ENCODE measurements at regions not wholly inside any gene's neighbourhood (a gene's known extent, or its start where the extent isn't known, plus 50 kb on each side); places are given as distances from the start of the nearest gene placed in this dataset.

- Mint-ChIP-seq H3K4me3 (no peak overlapping the region), H3K27me3 (ENCODE audit: low read depth) (no peaks in the 10 kb centered on the region), H3K4me1 (peaks cover under 1% of the 10 kb centered on the region), H3K36me3 (ENCODE audit: low read depth) (no peaks in the 10 kb centered on the region), H3K9me3 (peaks cover 2% of the 10 kb centered on the region), H3K27ac (ENCODE audit: unreplicated experiment) (peak overlapping the region; percentile 88)
- no peak for DNase-seq (ENCODE audit: low read depth, low spot score)
- TF ChIP-seq CTCF (conservative IDR thresholded peaks at IDR 0.05), result no peak
Measured at GRCh38 chr9:107674721-107675277, 185.2 kb upstream of the KLF4 start.

- Mint-ChIP-seq H3K4me1 (peaks cover 3% of the 10 kb centered on the region), H3K4me3 (no peak overlapping the region), H3K27ac (ENCODE audit: unreplicated experiment) (no peak overlapping the region), H3K27me3 (ENCODE audit: low read depth) (no peaks in the 10 kb centered on the region), H3K36me3 (ENCODE audit: low read depth) (no peaks in the 10 kb centered on the region), H3K9me3 (peaks cover 2% of the 10 kb centered on the region)
- DNase-seq (ENCODE audit: low read depth, low spot score), result no peak
- TF ChIP-seq CTCF (conservative IDR thresholded peaks at IDR 0.05), result no peak
Measured at GRCh38 chr9:107673861-107674720, 184.5 kb upstream of the KLF4 start.

GRCh38 chr9:107671588-107671987 is 182.0 kb upstream of the KLF4 start:
- no peak for DNase-seq (ENCODE audit: low read depth, low spot score)
- no peak for TF ChIP-seq CTCF (conservative IDR thresholded peaks at IDR 0.05)
- H3K4me3 Mint-ChIP-seq, result no peak overlapping the region
- no peaks in the 10 kb centered on the region for H3K9me3 Mint-ChIP-seq
- no peak overlapping the region for H3K27ac Mint-ChIP-seq (ENCODE audit: unreplicated experiment)
- H3K27me3 Mint-ChIP-seq (ENCODE audit: low read depth), result no peaks in the 10 kb centered on the region
- H3K36me3 Mint-ChIP-seq (ENCODE audit: low read depth), result no peaks in the 10 kb centered on the region
- peaks cover 13% of the 10 kb centered on the region for H3K4me1 Mint-ChIP-seq

GRCh38 chr9:107669422-107669821 is 179.9 kb upstream of the KLF4 start:
- Mint-ChIP-seq H3K27me3 (ENCODE audit: low read depth) (no peaks in the 10 kb centered on the region), H3K9me3 (no peaks in the 10 kb centered on the region), H3K4me3 (no peak overlapping the region), H3K36me3 (ENCODE audit: low read depth) (no peaks in the 10 kb centered on the region), H3K4me1 (peaks cover 13% of the 10 kb centered on the region), H3K27ac (ENCODE audit: unreplicated experiment) (no peak overlapping the region)
- DNase-seq (ENCODE audit: low read depth, low spot score), result no peak
- no peak for TF ChIP-seq CTCF (conservative IDR thresholded peaks at IDR 0.05)

GRCh38 chr9:107667231-107668070 is 177.9 kb upstream of the KLF4 start:
- Mint-ChIP-seq H3K9me3 (no peaks in the 10 kb centered on the region), H3K36me3 (ENCODE audit: low read depth) (no peaks in the 10 kb centered on the region), H3K4me1 (peaks cover 13% of the 10 kb centered on the region), H3K27ac (ENCODE audit: unreplicated experiment) (peak overlapping the region; percentile 62), H3K27me3 (ENCODE audit: low read depth) (peaks cover under 1% of the 10 kb centered on the region), H3K4me3 (no peak overlapping the region)
- DNase-seq (ENCODE audit: low read depth, low spot score), result no peak
- TF ChIP-seq CTCF (conservative IDR thresholded peaks at IDR 0.05), result no peak

All from neural crest cell (in vitro differentiated cells).